Fibroblast of skin of left biceps (primary cell): ENCODE measurements at regions not wholly inside any gene's neighbourhood (a gene's known extent, or its start where the extent isn't known, plus 50 kb on each side); places are given as distances from the start of the nearest gene placed in this dataset.
A peak's percentile ranks its signal among the peaks of the same experiment; 100 is the strongest.
"Not testable (repeated sequence)": the region's sequence is repeated elsewhere in the genome, so short reads cannot be mapped to it uniquely, and the experiment has no call there.

Experiments used
- DNase-seq, 2 experiments: peaks; one replicate each; pipeline ENCODE4 v3.0.0-alpha.2; 2013; ENCODE audit warnings: low read depth in 2 of 2

DNA sequence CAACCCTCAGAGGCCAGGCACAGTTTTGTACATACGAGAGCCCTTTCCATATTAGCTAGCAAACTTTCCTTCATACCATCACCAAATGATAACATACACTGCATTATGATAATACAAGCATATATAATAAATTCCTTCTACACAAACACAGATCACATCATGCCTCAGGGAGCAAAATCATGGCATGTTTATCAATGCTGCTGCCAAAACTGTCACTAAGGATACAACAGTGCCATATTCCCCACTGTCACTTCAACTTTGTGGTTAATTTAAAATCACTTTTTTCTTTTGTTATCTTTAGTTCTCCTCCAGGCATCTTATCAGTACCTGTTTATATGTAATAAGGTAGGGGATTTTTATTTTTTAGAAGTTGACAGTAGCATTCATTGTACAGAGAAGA lies 196.3 kb downstream of the EPM2A start:
- no peak for DNase-seq

DNA sequence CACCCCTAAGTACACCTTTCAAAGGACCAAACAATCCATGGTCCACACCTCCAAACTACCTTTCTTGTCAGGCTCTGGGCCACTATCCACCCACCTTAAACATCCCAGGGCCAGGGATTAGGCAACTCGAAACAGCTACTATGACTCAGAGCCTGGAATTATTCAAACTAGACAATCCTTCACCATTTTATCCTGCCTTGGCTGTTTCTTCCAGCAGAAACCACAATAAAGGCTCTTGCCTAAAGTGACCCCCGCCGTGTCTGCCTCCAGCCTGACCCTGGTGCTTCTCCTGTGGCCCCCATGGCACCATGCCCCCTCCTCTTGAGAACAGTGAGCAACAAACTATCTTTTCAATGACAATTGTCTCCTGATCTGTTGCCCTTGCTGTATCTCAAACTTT lies 195.5 kb downstream of the EPM2A start:
- DNase-seq: no peak

DNA sequence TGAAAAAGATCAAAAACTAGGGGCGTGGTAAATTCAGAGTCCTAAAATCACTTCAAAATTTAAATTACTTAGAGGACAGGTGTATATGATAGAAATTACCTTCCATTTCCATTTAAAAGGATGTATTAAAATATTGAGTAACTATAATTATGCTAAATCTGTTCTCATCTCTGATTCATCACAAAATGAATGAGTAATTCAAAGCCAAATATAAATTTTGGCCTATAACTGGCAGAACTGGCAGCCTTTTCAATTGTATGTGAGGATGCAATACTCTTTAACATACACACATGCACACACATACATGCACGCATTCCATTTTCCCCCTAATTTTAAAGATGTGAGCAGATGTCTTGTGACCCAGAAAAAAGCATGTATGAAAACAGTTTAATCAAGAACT lies 194.6 kb downstream of the EPM2A start:
- no peak for DNase-seq

DNA sequence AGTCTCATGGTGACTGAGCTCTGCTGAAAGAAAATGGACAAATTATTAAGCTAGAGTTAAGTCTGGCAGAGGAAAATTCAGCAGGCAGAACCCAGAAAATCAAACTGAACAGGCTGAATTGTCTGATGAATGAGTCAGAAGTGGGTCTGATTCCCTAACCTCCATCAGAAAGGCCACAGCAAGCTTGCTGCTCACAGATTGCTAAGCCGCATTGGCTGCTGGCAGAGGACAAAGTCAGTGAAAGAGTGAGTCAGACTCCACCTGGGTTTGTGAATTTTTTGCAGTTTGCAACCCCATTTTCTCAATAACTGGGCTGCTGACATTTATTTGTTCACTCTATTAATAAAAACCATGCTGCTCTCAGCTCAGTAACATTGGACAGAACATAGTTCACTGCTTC lies 191.3 kb downstream of the EPM2A start:
- DNase-seq: peak; percentile 9 to 22

DNA sequence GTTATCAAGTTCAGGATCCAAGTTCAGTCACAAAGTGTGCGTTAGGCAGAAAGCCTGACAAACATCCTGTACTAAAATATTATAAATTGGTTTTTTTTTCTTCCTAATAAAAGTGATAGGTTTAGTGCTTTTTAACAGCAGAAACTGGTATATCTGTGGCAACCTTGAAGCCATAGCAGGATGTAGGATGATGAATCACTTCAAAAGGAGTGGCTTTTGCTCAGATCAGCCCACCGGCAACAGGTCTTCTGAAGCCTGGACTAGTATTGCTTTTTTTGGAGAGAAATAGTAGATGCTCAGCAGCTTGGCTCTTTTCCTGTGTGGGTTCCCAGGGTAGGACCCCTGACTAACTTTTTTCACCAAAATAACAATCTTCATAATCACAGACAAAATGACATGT lies 190.8 kb downstream of the EPM2A start:
- no peak for DNase-seq

DNA sequence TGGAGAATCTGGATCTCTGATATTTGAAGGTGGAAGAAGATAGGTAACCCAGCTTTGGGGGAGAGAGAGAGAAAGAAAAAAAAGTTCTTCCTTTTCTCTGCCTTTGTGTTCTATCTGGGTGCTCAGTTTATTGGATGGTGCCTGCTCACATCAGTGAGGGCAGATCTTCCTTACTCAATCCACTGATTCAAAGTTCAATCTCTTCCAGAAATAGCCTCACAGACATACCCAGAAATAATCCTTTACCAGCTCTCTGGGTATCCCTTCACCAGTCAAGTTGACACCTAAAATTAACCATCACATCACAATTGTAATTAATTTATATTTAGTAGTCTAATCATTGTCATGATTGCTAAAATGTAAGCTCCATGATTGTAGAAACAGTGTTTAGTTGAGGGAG lies 189.1 kb downstream of the EPM2A start:
- DNase-seq: no peak

DNA sequence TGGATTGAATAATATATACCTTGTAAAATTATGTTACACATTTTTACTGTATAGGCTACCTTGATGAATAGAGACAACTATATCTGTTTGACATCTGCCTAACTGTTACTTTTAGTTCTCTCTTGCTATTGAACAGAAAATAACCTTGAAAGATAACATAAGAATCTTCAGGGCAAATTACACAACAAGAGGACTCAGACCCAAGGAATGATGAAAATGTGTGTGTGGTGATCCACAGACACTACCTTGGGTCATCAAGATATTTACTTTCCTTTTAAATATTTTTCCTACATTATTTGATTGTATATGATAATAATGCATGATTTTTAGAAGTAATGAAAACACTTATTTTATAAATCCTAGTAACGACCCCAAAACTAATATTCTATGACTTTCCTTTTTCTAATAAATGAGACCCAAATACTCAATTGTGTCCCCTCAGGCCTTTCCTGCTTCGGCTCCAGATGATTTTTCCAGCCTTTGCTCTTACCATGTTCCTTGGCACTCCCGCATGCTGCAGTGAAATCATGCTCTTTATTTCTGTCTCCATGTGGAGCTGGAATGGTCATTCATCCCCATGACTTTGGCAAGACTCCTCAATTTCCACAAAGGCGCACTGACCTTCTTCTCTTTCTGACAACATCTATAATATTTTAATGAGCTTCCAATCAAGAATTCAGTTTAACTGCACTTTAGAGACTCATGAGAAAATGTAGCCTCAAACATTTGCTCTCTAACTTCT lies 187.6 kb downstream of the EPM2A start:
- no peak for DNase-seq

DNA sequence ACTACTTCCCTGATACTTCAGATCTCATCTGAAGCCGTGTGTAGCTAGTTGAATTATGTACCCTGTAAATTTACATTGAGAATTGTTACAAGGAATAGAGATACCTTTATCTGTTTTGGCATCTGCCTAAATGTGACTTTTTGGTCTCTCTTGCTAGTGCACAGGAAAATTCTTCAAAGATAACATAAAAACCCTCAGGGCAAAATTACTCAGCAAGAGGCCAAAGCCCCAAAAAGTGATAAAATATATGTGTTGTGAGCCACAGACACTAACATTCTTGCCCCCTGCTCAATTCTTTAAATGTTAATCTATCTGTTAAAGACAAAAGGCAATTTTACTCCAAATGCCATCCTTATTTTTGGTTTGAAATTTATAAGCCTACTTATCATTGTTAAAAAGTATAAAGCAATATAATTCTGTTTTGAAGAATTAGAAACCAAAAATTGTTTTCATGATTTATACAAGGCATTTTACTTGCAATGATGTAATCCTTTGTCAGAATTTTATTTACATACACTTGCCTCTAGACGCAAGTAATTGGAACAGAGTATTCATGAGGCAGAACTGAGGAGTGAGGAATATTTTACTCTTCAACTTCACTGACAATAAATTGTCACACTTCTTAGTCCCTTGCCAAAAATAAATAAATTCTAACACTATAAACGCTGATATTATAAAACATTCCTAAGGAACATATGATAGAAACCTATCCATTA lies 186.2 kb downstream of the EPM2A start:
- no peak for DNase-seq

DNA sequence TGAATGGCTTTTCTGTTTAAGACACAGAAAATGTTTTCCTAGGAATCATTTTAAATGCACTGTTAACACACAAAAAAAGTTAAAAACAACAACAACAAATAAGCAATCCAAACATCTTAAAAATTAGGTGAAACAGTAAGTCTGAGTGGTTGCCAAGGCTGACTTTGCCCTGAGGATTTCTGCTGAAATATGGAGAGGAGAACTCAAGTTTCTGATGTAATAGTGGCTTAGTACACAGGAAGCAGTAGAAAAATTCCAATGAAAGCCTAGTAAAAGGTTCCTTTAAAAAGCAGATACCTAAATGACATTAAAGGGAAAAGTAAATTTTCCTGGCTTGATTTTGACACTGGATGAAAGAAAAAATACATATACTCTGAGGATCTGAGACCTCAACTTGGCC lies 184.2 kb downstream of the EPM2A start:
- no peak for DNase-seq

DNA sequence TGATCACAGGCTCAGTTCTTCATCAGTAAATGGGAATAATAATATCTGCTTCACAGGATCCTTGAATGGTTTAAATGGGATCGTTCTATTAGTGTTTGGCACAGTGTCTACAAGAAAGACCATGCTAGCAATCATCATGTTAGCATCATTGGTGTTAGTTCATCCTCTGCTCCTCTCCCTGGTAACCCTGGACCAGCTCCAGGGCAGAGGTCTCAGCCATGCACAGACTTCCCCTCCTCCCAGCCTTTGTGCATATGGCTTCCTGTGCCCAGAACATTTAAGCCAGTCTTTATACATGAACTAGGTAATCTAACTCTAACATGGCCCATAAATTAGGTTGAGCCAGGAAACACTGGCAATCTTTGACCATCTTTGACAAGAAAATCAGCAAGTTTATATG lies 180.2 kb downstream of the EPM2A start:
- DNase-seq: no peak

DNA sequence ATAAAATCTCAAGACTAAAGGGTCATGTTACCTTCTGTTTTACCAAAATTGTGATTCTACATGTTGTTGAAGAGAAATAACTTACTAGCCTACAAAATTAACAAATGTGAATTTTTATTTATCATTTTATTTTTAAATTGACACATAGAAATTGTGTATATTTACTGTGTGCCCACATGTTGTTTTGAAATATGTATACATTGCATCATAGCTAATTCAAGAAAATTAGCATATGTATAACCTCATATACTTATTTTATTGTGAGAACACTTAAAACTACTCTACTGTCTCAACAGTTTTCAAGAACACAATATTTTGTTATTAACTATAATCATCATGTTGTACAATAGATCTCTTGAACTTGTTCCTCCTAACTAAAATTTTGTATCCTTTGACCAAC lies 177.8 kb downstream of the EPM2A start:
- no peak for DNase-seq

DNA sequence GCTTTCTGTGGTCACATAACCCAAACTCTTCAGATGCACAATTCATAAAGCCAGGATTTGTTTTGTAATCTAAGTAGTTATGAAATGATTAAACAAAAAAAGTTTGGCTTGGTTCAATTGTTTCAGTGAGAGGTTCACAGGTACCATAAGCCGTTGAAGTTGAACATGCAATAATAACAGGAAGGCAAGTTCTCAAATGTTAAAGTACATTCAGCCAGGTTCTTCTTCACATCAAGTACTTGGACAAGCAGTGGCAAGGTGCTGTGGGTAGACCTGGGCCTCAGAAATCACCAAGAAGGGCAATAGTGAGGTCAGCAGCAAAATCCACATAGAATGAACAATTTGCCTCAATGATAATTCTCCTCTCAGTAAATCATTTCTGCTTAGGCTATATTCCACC lies 175.5 kb downstream of the EPM2A start:
- DNase-seq: no peak

DNA sequence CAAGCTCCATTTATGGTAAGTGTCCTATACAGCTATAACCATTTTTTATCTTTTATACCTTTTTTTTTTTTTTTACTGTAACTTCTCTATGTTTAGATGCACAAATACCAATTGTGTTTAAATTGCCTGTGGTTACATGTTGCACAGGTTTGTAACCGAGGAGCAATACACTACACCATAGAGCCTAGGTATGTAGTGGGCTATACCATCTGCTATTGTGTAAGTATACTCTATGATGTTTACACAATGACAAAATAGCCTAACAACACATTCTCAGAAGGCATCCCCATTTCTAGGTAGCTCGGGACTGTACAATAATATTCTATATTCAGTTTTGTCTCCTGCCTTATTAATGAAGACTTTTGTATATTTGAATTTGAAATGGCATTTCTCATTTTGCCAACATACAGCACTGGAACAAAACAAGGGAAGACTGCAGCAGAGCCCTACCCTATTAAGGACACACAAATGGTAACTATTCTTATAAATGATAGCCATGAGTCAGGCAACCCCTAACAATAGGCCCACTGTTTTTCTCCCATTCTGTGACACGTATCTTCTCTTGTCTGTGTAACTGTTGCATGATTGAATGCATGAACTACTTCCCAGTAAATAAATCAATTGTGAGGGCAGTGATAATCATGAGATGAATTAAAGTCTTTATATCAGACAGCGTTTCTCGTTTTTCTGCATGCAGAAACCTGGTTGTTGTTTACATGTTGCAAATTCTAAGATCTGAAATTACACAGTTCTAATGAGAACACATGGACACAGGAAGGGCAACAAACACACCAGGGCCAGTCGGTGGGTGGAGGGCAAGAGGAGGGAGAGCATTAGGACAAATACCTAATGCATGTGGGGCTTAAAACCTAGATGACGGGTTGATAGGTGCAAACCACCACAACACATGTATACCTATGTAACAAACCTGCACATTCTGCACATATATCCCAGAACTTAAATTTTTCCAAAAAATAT lies 173.9 kb downstream of the EPM2A start:
- DNase-seq: no peak

DNA sequence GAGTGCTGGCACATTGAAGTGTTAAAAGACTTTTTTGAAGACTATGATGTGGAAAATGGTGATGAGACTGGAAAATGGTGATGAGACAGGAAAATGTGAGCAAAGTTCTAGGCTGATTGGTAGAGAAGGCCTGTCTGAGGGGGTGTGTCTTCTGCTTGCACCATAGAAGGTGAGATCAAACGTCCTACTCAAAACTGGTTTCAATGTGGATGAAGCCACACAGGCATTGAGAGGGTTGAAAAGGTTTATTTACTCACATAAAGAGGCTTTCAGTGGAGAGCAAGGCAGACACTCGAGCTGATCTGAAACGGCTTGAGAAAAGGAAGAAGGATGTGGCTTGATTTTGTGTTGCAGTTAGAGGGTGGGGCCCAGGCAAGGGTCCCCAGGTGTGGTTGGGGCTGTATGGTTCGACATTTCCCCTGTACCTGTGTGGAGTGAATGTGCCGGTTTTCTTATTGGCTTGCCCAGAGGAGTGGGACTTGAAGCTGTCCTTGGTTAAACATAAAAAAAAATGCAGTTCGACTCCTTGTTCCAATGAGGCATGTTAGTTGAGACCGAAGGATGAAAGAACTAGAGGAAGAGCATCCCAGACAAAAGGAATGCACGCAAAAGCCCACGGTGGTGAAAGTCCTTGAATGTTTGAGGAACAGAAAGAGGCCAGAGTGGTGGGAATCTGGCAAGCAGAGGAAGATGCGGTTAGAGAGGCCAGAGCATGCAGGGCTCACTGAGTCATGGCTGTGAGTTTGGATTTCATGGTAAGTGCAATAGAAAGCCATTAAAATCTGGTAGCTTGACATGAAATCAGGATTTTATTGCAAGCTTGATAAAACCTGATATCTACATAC lies 172.3 kb downstream of the EPM2A start:
- DNase-seq: no peak

DNA sequence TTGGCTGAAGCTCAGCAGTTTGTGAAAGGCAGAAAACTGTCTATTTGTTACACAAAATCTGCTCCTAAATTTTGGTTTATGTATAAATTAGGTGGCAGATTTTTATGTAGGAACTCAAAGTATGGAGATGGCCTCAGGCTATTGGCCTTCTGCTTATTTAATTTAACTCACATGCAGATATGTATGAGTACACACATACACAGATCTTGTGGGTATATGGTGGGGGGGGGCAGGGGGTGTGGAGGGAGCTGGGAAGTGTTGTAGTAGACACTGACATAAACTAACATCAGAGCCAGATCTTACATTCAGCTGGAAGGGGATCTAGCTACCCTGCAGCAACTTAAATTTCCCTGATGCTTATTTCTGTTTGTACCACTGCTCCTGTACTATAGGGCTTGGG lies 170.8 kb downstream of the EPM2A start:
- DNase-seq: no peak

DNA sequence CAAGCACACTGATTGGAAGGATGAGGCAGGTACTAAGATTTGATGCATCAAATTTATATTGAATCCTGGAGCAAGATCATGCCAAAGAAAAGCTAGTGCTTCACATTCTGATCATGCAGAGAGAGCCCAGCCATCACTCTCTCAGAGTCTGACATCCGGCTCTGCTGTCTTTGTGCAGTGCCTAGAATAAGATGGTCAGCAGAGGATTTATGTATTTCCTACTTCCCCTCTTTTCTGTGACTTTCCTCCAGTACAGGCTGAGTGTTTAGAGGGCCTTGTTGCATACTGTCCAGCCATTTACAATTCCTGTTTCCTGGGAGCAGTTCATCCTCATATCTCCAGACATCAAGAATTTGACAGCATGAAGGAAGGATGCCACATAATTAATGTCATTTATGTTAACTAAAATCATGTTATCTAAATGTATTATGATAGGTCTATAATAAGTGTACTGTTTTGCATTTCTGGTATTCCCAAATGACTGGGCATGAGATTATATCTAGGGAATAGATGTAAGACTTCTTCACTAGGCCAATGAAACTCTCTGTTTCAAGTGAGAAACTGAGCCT lies 167.6 kb downstream of the EPM2A start:
- no peak for DNase-seq

DNA sequence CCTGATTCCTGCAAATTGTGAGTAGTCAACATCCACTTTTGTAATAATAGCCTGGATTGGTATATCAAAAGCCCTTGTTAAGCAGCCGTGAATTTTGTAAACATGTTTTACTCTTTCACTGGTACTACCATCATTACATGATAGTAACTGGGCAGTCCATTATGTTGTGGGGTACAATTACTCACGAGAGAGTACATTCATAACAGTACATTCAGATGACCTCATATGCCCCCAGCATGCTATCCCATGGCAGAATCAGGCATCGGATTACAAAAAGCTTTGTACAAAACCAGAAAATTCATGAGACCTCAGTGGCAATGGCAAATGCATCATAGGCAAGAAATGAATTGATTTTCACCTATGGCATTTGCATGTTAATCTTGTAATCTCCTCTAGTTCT lies 166.2 kb downstream of the EPM2A start:
- no peak for DNase-seq

DNA sequence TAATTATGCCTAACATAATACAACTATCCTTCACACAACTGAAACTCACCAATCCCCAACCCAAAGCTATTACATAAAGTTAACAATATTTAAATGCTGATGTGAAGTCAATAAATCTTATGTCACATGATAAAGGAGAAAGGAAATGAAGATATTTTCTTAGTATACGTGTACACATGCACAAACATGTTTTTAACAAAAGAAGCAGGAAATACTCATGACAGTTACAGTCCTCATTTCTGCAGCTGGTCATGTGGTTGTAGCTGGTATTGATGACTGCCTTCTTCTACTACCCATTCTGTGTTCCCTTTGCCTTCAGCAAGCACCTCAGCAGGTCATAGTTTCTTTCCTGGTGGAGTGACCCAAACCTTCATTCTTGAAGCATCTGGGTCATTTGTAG lies 165.0 kb downstream of the EPM2A start:
- DNase-seq: not testable (repeated sequence)

DNA sequence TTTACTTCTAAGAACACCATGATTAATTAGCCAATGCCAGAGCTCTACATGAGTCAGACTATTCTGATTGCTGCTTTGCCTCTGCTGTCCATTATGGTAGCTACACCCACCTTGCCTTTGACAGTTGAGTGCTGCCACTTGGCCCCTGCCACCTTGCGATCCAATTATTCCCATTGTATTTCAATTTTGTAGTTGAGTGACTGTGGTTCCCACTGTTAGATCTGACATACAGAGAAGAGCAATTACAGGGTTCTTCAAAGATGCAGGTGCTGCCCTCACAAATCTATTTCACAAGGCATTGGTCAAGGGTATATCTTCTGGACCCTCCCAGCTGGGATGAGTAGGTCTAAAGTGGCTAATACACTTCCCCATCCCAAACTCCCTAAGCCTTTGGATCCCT lies 161.1 kb downstream of the EPM2A start:
- not testable (repeated sequence) for DNase-seq
